AG04450 (cell line): ENCODE measurements at regions not wholly inside any gene's neighbourhood (a gene's known extent, or its start where the extent isn't known, plus 50 kb on each side); places are given as distances from the start of the nearest gene placed in this dataset.
"Not testable (repeated sequence)": the region's sequence is repeated elsewhere in the genome, so short reads cannot be mapped to it uniquely, and the experiment has no call there.

Experiments used
- CTCF ChIA-PET: fragments of 300-600, 350-600 bp; formaldehyde crosslinking; extraction: SDS; loops from one replicate; lab custom pipeline; 2022; ENCODE audit warnings: antibody characterized with exemption, inconsistent platforms; lab: Charles Lee
- POLR2A ChIA-PET: fragments of 350-600 bp; formaldehyde crosslinking; extraction: SDS; loops from one replicate; lab custom pipeline; 2021; ENCODE audit warnings: antibody characterized with exemption, inconsistent platforms; lab: Yijun Ruan, JAX
- DNase-seq: peaks from one replicate; pipeline ENCODE4 v3.0.0-alpha.2; 2011; ENCODE audit warnings: low read depth, low spot score
- H3K27ac ChIP-seq: one replicate; pipeline ENCODE4 v1.5.1; 2012; ENCODE audit warnings: low read depth, low read length, control low read depth
- H3K27me3 ChIP-seq: one replicate; pipeline ENCODE4 v1.6.0; 2012; ENCODE audit warnings: low read length; ENCODE audit not compliant: control insufficient read depth, insufficient read depth
- H3K4me3 ChIP-seq: 2 replicates; pipeline ENCODE4 v1.5.1; 2011; ENCODE audit warnings: mild to moderate bottlenecking, low read depth, low read length, control low read depth
- H3K9me3 ChIP-seq: 2 replicates; pipeline ENCODE4 v1.5.1; 2012; ENCODE audit warnings: low read length; ENCODE audit not compliant: control insufficient read depth, insufficient read depth
- TF ChIP-seq, protein P1 (sequence below): IDR thresholded peaks from 2 replicates; pipeline ENCODE4 v1.5.1; 2011; ENCODE audit warnings: low read depth, low read length, control low read depth, inconsistent platforms

DNA sequence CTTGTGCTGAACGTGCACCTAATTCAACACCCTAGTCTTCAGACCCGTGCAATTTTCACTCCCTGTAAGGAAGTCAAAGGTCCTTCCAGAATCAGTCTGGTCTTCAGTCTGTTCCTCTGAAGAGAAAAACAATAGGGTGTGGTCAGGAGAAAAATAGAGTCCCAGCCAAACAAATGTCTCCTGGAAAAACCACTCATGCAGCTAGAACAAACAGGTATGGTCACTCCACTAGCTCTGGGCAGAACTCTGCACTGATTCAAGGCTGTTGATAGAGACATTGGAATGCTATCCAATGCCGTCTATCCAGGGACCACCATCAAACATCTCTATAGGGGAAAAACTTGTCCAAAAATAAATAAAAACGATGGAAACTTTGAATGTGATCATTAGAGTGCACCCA is 81.8 kb upstream of the MAP3K1 start:
- Histone ChIP-seq H3K9me3 (no peaks in the 10 kb centered on the region), H3K27ac (no peak overlapping the region), H3K27me3 (peaks cover 2% of the 10 kb centered on the region), H3K4me3 (no peak overlapping the region)
- POLR2A ChIA-PET: no interaction called here
- TF ChIP-seq, protein P1, sequence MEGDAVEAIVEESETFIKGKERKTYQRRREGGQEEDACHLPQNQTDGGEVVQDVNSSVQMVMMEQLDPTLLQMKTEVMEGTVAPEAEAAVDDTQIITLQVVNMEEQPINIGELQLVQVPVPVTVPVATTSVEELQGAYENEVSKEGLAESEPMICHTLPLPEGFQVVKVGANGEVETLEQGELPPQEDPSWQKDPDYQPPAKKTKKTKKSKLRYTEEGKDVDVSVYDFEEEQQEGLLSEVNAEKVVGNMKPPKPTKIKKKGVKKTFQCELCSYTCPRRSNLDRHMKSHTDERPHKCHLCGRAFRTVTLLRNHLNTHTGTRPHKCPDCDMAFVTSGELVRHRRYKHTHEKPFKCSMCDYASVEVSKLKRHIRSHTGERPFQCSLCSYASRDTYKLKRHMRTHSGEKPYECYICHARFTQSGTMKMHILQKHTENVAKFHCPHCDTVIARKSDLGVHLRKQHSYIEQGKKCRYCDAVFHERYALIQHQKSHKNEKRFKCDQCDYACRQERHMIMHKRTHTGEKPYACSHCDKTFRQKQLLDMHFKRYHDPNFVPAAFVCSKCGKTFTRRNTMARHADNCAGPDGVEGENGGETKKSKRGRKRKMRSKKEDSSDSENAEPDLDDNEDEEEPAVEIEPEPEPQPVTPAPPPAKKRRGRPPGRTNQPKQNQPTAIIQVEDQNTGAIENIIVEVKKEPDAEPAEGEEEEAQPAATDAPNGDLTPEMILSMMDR: no peak
- DNase-seq: no peak
- CTCF ChIA-PET: interaction anchor here (0.5 kb wide), 1 partner anchor 319 kb away, joined by 3 read pairs; no protein-coding TSS in a partner anchor

DNA sequence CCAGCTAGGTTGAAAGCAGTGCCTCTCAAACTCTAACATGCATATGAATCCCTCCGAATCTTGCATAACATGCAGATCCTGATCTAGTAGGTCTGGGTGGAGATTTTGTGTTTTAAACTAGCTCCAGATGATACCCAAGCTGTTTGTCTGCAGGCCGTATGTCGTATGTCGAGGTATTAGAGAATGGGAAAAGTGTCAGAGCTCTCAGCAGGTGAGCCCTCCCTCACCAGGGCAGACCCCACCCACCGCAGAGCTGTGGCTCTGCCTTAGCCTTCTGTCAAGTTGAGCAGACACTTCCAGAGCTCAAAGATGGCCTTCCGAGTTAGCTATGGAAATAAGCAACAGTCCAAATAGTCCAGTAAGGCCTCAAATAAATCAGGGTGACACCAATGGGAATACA is 83.2 kb upstream of the MAP3K1 start:
- Histone ChIP-seq H3K27ac (no peak overlapping the region), H3K27me3 (peaks cover 5% of the 10 kb centered on the region), H3K9me3 (no peaks in the 10 kb centered on the region), H3K4me3 (no peak overlapping the region)
- ChIA-PET POLR2A (no interaction called here), CTCF (no interaction called here)
- TF ChIP-seq, protein P1: no peak
- DNase-seq: no peak

DNA sequence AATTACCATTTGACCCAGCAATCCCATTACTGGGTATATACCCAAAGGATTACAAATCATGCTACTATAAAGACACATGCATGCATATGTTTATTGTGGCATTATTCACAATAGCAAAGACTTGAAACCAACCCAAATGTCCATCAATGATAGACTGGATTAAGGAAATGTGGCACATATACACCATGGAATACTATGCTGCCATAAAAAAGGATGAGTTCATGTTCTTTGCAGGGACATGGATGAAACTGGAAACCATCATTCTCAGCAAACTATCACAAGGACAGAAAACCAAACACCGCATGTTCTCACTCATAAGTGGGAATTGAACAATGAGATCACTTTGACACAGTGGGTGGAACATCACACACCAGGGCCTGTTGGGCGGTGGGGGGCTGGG is 83.9 kb upstream of the MAP3K1 start:
- CTCF ChIA-PET, H3K4me3 ChIP-seq, H3K27me3 ChIP-seq, POLR2A ChIA-PET, H3K27ac ChIP-seq, DNase-seq, H3K9me3 ChIP-seq: not testable (repeated sequence)

DNA sequence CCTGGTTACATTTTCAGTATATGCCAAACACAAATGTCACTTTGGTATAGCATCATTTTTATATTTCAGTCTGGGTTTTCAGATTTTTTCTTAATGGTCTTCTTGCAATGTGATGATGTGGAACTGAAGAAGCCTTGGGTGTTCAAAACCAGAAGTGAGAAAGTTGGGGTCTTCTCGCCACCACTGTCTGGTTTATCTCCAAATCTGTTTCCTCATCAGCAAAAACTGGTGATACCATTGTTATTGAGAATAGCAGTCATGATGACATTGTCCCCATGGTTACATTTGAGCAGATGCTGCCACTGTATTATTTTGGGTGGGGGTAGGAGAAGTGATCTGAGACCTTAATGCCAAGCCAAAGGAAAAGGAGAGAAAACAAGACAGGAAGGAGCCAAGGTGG is 85.9 kb upstream of the MAP3K1 start:
- Histone ChIP-seq H3K27me3 (peaks cover 11% of the 10 kb centered on the region), H3K9me3 (no peaks in the 10 kb centered on the region), H3K27ac (no peak overlapping the region), H3K4me3 (no peak overlapping the region)
- ChIA-PET POLR2A (no interaction called here), CTCF (interaction anchor here (0.5 kb wide), 1 partner anchor 42 kb away, joined by 3 read pairs; no protein-coding TSS in a partner anchor)
- TF ChIP-seq, protein P1: no peak
- DNase-seq: no peak

DNA sequence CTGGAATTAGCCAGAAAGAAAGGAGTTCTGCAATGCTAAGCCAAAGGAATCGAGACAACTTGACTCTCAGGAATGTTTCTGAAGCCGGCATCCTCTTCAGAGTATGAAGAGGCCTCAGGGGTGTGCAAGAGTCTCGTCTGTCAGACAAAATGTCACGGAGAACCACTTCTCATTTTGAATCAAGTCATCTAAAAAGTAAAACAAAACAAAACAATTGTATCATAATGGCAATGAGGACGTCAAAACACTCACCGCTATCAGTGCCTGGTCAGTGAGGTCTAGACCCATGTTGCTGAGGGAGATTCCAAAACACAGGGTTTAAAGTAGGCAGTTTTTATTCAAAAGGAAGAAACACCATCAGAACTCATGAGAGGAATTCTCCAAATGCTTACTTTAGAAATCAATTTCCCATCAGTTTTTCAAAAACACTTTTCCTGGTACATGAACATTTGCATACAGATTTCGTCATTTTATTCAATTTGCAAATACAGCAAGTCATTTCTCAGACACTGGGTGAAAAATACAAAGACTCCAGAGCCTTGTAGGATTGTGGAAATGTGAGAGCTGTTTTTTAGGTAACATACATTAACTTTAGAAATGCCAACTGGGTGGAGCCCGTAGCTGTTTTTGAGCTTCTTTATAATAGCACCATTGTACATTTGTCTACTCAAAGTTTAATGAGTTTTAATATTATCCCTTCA is 89.5 kb upstream of the MAP3K1 start:
- CTCF ChIA-PET: no interaction called here
- no peak overlapping the region for H3K4me3 ChIP-seq

DNA sequence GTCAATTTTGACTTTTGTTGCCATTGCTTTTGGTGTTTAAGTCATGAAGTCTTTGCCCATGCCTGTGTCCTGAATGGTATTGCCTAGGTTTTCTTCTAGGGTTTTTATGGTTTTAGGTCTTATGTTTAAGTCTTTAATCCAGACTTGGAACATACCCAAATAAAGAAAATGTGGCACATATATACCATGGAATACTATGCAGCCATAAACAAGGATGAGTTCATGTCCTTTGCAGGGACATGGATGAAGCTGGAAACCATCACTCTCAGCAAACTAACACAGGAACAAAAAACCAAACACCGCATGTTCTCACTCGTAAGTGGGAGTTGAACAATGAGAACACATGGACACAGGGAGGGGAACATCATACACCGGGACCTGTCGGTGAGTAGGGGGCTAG is 90.5 kb upstream of the MAP3K1 start:
- H3K27ac ChIP-seq, POLR2A ChIA-PET, H3K4me3 ChIP-seq, H3K9me3 ChIP-seq, DNase-seq, CTCF ChIA-PET: not testable (repeated sequence)
- peaks cover 13% of the 10 kb centered on the region for H3K27me3 ChIP-seq

More for the DNA sequence above, 89.5 kb upstream of the MAP3K1 start:
- DNase-seq: no peak
- POLR2A ChIA-PET: no interaction called here
- Histone ChIP-seq H3K27me3 (peaks cover 11% of the 10 kb centered on the region), H3K27ac (no peak overlapping the region), H3K9me3 (no peaks in the 10 kb centered on the region)
- TF ChIP-seq, protein P1: no peak
